ENCODE measurements at regions not wholly inside any gene's neighbourhood (a gene's known extent, or its start where the extent isn't known, plus 50 kb on each side); places are given as distances from the start of the nearest gene placed in this dataset.
"Not testable (repeated sequence)": the region's sequence is repeated elsewhere in the genome, so short reads cannot be mapped to it uniquely, and the experiment has no call there.

GRCh38 chr1:188166654-188167053 lies 1337.9 kb downstream of the PLA2G4A start:
- H3K27me3 ChIP-seq: no peaks in the 10 kb centered on the region
- H3K27ac ChIP-seq: no peak overlapping the region
- TF ChIP-seq CTCF (IDR thresholded peaks at IDR 0.05) (no peak), POLR2A (IDR thresholded peaks at IDR 0.05) (no peak)
- no peaks in the 10 kb centered on the region for H3K36me3 ChIP-seq (replicated peaks in 1 of 2; ENCODE audit: insufficient read depth in 1 of 2, low read depth in 2 of 2)
- no peaks in the 10 kb centered on the region for H3K4me1 ChIP-seq
- H3K9me3 ChIP-seq: no peaks in the 10 kb centered on the region
- DNase-seq: no peak
- no peak for ATAC-seq
- H3K4me3 ChIP-seq: no peak overlapping the region
- WGBS, 2 donors: 36 to 40% methylated on average over 1 of the region's 1 CpG
- intact Hi-C loops (cut with DNase I): no loop called here

DNA sequence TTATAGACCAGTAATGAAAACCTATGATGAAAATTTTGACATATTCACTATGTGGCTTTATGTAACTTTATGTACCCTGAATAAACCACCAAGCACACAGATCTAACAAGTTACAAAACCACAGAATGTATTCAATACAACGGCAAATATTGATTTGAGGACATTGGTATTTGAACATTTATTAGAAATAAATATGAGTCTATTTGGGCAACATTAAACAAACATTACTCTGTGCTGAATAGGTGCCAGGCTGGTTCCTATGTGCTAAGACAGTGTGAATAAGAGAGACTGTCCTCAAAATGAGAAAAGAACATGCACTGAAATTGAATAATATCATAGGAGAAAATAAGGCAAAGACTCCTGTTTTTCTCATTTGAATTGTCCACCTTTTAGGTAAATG lies 1341.2 kb downstream of the PLA2G4A start:
- WGBS, 2 donors: 22 to 26% methylated on average over 1 of the region's 1 CpG
- intact Hi-C loops (cut with DNase I): no loop called here
- Histone ChIP-seq H3K4me3 (no peak overlapping the region), H3K27ac (no peak overlapping the region), H3K36me3 (replicated peaks in 1 of 2; ENCODE audit: insufficient read depth in 1 of 2, low read depth in 2 of 2) (no peaks in the 10 kb centered on the region), H3K4me1 (no peaks in the 10 kb centered on the region), H3K9me3 (no peaks in the 10 kb centered on the region), H3K27me3 (no peaks in the 10 kb centered on the region)
- no peak for ATAC-seq
- DNase-seq: no peak
- TF ChIP-seq CTCF (IDR thresholded peaks at IDR 0.05) (no peak), POLR2A (IDR thresholded peaks at IDR 0.05) (no peak)

DNA sequence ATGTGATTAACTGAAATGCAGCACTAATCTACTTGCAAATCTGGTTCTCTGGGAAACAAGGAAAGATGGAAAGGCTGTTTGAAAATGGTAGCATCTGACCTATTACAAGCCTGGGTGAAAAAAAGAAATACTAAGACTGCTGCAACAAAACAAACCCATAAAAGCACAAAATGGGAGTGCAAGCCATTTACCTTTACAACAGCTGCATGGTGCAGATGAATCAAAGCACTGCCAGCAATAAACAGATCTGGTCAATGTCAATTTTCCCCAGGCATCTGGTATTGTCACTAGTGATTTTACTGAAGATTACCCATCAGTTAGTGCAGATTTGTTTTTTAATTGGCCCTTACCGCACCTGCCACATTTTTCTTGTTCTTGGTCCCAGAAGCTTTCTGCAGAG lies 1341.7 kb downstream of the PLA2G4A start:
- TF ChIP-seq POLR2A (IDR thresholded peaks at IDR 0.05) (no peak), CTCF (IDR thresholded peaks at IDR 0.05) (no peak)
- no peaks in the 10 kb centered on the region for H3K9me3 ChIP-seq
- no peak for ATAC-seq
- 93 to 95% methylated on average over 1 of the region's 1 CpG for WGBS, 2 donors
- no peak for DNase-seq
- no peaks in the 10 kb centered on the region for H3K36me3 ChIP-seq (replicated peaks in 1 of 2; ENCODE audit: insufficient read depth in 1 of 2, low read depth in 2 of 2)
- H3K27me3 ChIP-seq: no peaks in the 10 kb centered on the region
- no peak overlapping the region for H3K4me3 ChIP-seq
- no peak overlapping the region for H3K27ac ChIP-seq
- no peaks in the 10 kb centered on the region for H3K4me1 ChIP-seq
- intact Hi-C loops (cut with DNase I): no loop called here

DNA sequence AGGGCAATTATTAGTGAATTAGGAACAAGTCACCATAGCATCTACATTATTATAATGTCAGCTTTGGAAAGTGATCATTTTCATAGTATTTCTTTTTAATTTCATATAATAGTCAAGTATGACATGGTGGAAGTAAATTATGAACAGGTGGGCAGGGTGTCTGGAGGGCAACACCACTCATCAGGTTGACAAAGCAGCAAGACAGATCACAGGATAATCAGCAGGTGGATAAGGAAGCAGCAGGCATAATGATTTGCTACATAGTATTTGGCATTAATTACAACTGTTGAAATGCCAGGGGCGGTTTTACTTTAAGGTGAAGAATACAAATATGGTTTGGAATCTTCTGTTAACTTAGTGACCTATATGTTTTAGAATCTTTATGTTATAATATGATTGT lies 1342.2 kb downstream of the PLA2G4A start:
- no peaks in the 10 kb centered on the region for H3K4me1 ChIP-seq
- H3K27ac ChIP-seq: no peak overlapping the region
- no peak overlapping the region for H3K4me3 ChIP-seq
- intact Hi-C loops (cut with DNase I): no loop called here
- no peak for ATAC-seq
- 55 to 65% methylated on average over 1 of the region's 1 CpG for WGBS, 2 donors
- DNase-seq: no peak
- no peaks in the 10 kb centered on the region for H3K9me3 ChIP-seq
- H3K36me3 ChIP-seq (replicated peaks in 1 of 2; ENCODE audit: insufficient read depth in 1 of 2, low read depth in 2 of 2): no peaks in the 10 kb centered on the region
- TF ChIP-seq CTCF (IDR thresholded peaks at IDR 0.05) (no peak), POLR2A (IDR thresholded peaks at IDR 0.05) (no peak)
- H3K27me3 ChIP-seq: no peaks in the 10 kb centered on the region

- WGBS, 2 donors: 75 to 77% methylated on average over 10 of the region's 10 CpGs
- ATAC-seq; H3K4me1 ChIP-seq; H3K9me3 ChIP-seq; H3K4me3 ChIP-seq; intact Hi-C loops (cut with DNase I); H3K27me3 ChIP-seq; DNase-seq; H3K36me3 ChIP-seq (replicated peaks in 1 of 2; ENCODE audit: insufficient read depth in 1 of 2, low read depth in 2 of 2); H3K27ac ChIP-seq: not testable (repeated sequence)
Measured at GRCh38 chr1:188182063-188182462, 1353.3 kb downstream of the PLA2G4A start.

Data from body of pancreas (tissue), 4 donors.